MCF 10A (cell line): ENCODE measurements at regions not wholly inside any gene's neighbourhood (a gene's known extent, or its start where the extent isn't known, plus 50 kb on each side); places are given as distances from the start of the nearest gene placed in this dataset.

Experiments used
- BruUV-seq: library from RNA; stranded (reverse); fragments of 400-500 nt; replicated peaks from 2 replicates; lab custom pipeline; 2021; lab: Mats Ljungman, UMichigan
- CTCF ChIA-PET: fragments of 300-600 bp; sonication (Branson Sonifier 250); formaldehyde crosslinking; extraction: SDS; loops from one replicate; lab custom pipeline; 2021; ENCODE audit warnings: antibody characterized with exemption, inconsistent platforms; lab: Yijun Ruan, JAX
- POLR2A ChIA-PET: fragments of 300-600, 350-650 bp; sonication (Branson Sonifier 250); formaldehyde crosslinking; extraction: SDS; loops from one replicate; lab custom pipeline; 2020; ENCODE audit warnings: antibody characterized with exemption, inconsistent platforms; lab: Yijun Ruan, JAX
- DNase-seq: peaks from one replicate; pipeline ENCODE4 v3.0.0-alpha.2; 2018; ENCODE audit not compliant: unreplicated experiment
- H3K27ac Mint-ChIP-seq: one replicate; pipeline ENCODE4 v1.8.0; 2022; ENCODE audit warnings: mild to moderate bottlenecking, low read depth, mixed read lengths; ENCODE audit not compliant: unreplicated experiment
- H3K27me3 Mint-ChIP-seq: one replicate; pipeline ENCODE4 v1.8.0; 2022; ENCODE audit warnings: mixed read lengths; ENCODE audit not compliant: insufficient read depth, unreplicated experiment
- H3K36me3 Mint-ChIP-seq: one replicate; pipeline ENCODE4 v1.8.0; 2022; ENCODE audit warnings: mild to moderate bottlenecking, moderate library complexity, mixed read lengths; ENCODE audit not compliant: insufficient read depth, unreplicated experiment
- H3K4me1 Mint-ChIP-seq: one replicate; pipeline ENCODE4 v1.8.0; 2022; ENCODE audit warnings: mixed read lengths; ENCODE audit not compliant: insufficient read depth, unreplicated experiment
- H3K4me3 Mint-ChIP-seq: one replicate; pipeline ENCODE4 v1.8.0; 2022; ENCODE audit warnings: mild to moderate bottlenecking, moderate library complexity, mixed read lengths; ENCODE audit not compliant: unreplicated experiment
- H3K9me3 Mint-ChIP-seq: one replicate; pipeline ENCODE4 v1.8.0; 2022; ENCODE audit warnings: mixed read lengths; ENCODE audit not compliant: unreplicated experiment
- CTCF ChIP-seq: fragments of 200-600 bp; IDR thresholded peaks from one replicate; pipeline ENCODE4 v1.8.0; 2022; ENCODE audit warnings: antibody characterized with exemption, mild to moderate bottlenecking; ENCODE audit not compliant: unreplicated experiment
- intact Hi-C: fragments of 100-400 bp; cut with micrococcal nuclease; formaldehyde crosslinking; loops from 2 replicates; pipeline ENCODE4 v1.14.1; 2022

DNA sequence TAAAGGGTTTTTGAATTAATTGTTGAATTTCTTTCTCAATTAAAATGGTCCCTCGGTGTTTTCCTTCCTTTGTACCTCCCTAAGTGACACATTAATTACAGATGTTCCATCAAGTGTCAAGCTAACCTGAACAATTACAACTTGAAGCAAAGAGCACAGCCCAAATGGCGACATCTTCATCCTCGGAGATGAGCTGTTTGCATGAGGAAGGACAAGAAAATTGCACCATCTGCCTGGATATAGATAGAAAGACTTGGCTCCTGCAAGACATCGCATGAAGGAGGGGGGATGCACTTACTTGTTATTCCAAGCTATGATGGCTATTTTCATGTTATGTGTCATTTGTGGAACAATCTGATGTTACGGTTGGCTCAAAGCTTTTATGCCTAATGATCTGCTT lies 86.4 kb upstream of the ZKSCAN2 start:
- CTCF ChIA-PET: no interaction called here
- Mint-ChIP-seq H3K9me3 (peaks cover 47% of the 10 kb centered on the region), H3K4me1 (no peaks in the 10 kb centered on the region), H3K36me3 (peaks cover 8% of the 10 kb centered on the region), H3K4me3 (no peak overlapping the region), H3K27ac (no peak overlapping the region), H3K27me3 (no peaks in the 10 kb centered on the region)
- BruUV-seq: no TSS peak
- no peak for TF ChIP-seq CTCF
- DNase-seq: no peak
- POLR2A ChIA-PET: no interaction called here
- intact Hi-C loops: no loop called here

- Mint-ChIP-seq H3K36me3 (no peaks in the 10 kb centered on the region), H3K4me3 (no peak overlapping the region), H3K27ac (no peak overlapping the region), H3K9me3 (peaks cover 23% of the 10 kb centered on the region), H3K27me3 (no peaks in the 10 kb centered on the region), H3K4me1 (no peaks in the 10 kb centered on the region)
- no peak for DNase-seq
- CTCF ChIA-PET: interaction anchor here (0.6 kb wide), 2 partner anchors 20 to 181 kb away, joined by 3 read pairs; no protein-coding TSS in a partner anchor
- intact Hi-C loops: no loop called here
- POLR2A ChIA-PET: no interaction called here
- no peak for TF ChIP-seq CTCF
- BruUV-seq: no TSS peak
Measured at GRCh38 chr16:25340973-25341372, 83.3 kb upstream of the ZKSCAN2 start.

GRCh38 chr16:25317732-25318316 lies 60.2 kb upstream of the ZKSCAN2 start:
- Mint-ChIP-seq H3K4me3 (no peak overlapping the region), H3K27ac (no peak overlapping the region), H3K27me3 (no peaks in the 10 kb centered on the region), H3K4me1 (no peaks in the 10 kb centered on the region), H3K36me3 (peaks cover 11% of the 10 kb centered on the region), H3K9me3 (peaks cover 19% of the 10 kb centered on the region)
- CTCF ChIA-PET: interaction anchor here (0.5 kb wide), 1 partner anchor 9 kb away, joined by 5 read pairs; no protein-coding TSS in a partner anchor
- no peak for DNase-seq
- POLR2A ChIA-PET: no interaction called here
- no peak for TF ChIP-seq CTCF
- intact Hi-C loops: no loop called here
- no TSS peak for BruUV-seq

GRCh38 chr16:25311950-25312349 lies 54.3 kb upstream of the ZKSCAN2 start:
- intact Hi-C loops: no loop called here
- no peak overlapping the region for H3K4me3 Mint-ChIP-seq
- H3K27me3 Mint-ChIP-seq: no peaks in the 10 kb centered on the region
- H3K4me1 Mint-ChIP-seq: no peaks in the 10 kb centered on the region
- DNase-seq: no peak
- peaks cover 7% of the 10 kb centered on the region for H3K36me3 Mint-ChIP-seq
- no peak for TF ChIP-seq CTCF
- peaks cover 41% of the 10 kb centered on the region for H3K9me3 Mint-ChIP-seq
- POLR2A ChIA-PET: no interaction called here
- BruUV-seq: no TSS peak
- CTCF ChIA-PET: no interaction called here
- H3K27ac Mint-ChIP-seq: no peak overlapping the region
